Islet of Langerhans (tissue), 1 donor: ENCODE measurements at regions not wholly inside any gene's neighbourhood (a gene's known extent, or its start where the extent isn't known, plus 50 kb on each side); places are given as distances from the start of the nearest gene placed in this dataset.

Source experiments
- FAIRE-seq: peaks from one replicate; lab custom pipeline; 2011; peaks lifted over from hg19 to GRCh38; lab: Jason Lieb, UNC

DNA sequence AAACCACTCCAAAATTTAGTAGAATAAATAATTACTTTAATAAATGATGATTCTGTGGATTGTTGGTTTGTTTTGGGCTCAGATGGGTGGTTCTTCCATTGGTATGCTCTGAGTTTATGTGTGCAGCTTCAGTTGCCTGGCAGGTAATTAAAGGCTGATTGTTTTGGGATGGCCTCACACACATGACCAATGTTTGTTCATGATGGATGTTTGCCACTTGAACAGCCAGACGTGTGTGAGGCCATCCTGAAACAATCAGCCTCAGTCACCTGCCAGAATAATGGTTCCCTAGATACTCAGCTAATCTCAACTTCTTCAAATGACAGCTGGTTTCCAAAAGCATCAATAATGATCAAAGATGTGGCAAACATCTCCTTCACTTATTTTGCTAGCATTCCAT is 352.5 kb upstream of the GULP1 start:
- FAIRE-seq: no peak

DNA sequence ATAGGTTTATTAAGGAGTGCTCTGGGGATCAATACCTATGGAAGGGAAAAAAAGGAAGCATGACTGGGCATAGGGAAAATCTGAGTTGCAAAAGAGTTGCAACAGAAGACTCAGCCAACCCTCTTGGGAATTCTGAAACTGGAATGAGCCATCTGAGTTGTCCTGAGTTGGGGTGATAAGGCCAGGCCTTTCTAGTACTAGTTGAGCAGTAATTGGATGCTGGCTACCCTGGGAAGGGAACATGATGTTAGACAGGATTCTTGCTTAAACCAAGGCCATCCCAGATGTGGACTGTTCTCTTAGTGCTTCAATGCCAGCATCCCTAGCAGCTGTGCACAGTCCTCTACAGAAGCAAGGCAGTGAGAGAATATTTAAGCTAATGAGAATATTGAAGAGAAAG is 348.8 kb upstream of the GULP1 start:
- no peak for FAIRE-seq

DNA sequence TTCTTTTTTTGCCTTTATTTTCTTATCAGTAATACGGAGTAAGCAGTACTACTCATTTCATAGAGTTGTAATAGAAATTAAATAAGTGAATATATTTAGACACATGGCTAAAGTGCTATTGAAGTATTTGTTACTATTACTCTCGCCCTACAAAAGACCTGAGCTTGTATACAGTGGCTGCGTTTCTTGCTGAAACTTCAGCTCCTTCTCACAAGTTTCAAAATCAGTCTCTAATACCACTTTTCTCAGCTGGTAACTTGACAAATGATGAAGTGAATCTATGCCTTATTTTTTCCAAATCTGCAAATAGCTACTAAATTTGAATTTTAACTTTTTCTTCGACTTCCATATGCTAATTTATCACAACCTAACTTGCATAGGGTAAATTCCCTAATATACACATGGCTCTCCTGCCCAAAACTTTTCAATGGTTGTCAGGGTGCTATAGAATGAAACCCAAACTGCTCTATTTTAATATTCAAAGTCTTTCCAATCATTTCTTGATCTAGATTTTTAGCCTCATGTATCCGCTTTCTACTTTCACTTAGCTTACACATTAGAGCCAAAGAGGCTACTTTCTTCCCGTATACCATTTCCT is 347.8 kb upstream of the GULP1 start:
- FAIRE-seq: no peak

DNA sequence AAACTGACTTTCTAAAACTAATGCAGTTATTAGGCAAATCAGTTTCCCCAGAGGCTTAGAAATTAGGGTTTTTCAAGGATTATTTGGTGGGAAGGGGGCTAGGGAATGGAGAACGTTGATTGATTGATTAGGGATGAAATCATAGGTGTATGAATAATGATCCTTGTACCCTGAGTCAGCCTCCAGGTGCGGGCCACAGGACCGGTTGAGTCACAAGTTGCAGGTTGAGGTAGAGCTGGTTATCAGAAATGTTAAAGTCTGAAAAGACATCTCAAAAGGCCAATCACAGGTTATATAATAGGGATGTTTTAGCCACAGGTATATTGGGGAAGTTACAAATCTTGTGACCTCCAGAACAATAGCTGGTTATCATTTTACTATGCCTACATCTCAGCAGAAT is 341.8 kb upstream of the GULP1 start:
- no peak for FAIRE-seq

DNA sequence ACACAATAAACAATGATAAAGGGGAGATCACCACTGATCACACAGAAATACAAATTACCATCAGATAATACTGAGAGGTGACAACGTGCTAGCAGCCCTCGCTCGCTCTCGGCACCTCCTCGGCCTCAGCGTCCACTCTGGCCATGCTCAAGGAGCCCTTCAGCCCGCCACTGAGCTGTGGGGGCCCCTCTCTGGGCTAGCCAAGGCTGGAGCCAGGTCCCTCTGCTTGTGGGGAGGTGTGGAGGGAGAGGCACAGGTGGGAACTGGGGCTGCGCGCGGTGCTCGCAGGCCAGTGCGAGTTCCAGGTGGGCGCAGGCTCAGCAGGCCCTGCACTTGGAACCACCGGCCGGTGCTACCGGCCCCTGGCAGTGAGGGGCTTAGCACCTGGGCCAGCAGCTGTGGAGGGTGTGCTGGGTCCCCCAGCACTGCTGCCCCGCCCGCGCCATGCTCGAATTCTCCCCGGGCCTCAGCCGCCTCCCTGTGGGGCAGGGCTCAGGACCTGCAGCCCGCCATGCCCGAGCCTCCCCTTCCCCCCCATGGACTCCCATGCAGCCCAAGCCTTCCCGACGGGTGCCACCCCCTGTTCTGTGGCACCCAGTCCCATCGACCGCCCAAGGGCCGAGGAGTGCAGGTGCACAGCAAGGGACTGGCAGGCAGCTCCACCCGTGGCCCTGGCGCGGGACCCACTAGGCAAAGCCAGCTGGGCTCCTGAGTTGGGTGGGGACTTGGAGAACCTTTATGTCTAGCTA is 340.0 kb upstream of the GULP1 start:
- FAIRE-seq: no peak

DNA sequence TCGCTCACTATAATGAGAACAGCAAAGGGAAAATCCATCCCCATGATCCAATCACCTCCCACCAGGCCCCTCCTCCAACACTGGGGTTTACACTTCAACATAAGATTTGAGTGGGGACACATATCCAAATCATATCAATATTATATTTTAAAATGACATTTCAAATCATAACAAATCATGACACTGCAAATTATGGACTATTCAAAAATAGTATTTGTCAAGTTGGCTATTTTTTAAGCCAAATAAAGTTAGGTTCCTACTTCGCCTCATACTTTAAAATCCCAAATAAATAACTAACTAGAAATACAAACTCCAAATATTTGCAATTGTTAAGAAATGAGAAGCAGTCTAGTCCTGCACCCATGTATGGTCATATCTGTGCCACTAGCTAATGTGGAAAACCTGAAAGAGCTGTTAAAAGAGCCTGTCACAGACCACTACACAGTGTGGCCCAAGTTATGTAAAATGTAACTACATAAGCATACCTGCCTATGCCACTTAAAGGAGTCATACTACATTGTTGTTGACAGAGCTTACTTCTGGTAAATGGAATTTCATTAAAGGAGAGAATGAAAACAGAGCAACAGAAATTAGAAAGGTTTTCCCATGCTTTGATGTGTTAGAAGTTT is 334.7 kb upstream of the GULP1 start:
- FAIRE-seq: no peak

DNA sequence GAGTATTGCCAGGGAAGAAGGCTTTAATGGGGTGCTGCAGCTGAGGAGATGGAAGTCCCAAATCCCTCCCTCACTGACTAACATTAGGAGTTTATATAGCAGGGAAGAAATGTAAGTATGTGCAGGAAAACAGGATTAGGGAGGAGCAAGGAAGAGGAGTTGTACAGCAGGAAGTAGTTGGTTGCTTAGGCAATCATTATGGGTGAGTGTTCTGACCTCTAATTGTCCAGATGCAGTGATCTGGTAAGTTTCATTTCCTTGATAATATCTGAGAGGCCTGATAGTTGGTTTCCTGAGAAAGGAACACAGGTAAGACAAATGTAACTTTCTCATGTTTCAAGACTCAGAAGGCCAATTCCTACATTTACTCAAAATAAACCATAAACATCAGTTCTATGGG is 331.9 kb upstream of the GULP1 start:
- no peak for FAIRE-seq

DNA sequence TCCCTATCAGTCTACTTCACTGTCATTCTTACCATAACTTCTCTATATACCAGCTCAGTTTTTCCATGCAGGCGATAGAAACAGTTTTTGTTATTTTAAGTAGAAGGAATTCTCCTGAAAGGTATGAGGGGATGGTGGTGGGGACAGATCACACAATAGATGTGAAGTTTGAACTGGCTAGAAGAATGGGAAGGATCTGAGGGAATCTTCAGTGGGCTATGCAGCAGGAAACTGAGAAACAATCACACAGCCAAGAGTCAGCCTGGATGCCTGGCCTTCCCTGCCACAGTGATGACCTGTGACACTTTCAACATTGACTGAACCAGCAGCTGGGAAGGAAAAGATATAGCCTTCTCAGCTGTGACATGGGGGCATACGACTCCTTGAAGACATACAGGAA is 329.1 kb upstream of the GULP1 start:
- FAIRE-seq: no peak

DNA sequence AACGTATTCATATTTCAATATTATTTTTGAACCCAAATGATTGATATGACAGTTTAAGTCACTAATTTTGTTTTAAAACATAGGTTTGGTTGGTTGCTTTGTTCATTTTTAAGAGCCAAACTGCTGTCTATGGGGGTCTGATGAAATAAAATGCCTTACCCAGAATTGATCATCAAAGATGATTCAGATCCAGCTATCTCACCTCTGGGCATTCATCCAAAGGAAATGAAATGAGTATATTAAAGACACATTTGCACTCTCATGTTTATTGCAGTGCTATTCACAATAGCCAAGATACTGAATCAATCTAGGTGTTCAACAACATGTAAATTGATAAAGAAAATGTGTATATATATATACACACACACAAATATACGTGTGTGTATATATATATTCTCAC is 326.9 kb upstream of the GULP1 start:
- FAIRE-seq: no peak

DNA sequence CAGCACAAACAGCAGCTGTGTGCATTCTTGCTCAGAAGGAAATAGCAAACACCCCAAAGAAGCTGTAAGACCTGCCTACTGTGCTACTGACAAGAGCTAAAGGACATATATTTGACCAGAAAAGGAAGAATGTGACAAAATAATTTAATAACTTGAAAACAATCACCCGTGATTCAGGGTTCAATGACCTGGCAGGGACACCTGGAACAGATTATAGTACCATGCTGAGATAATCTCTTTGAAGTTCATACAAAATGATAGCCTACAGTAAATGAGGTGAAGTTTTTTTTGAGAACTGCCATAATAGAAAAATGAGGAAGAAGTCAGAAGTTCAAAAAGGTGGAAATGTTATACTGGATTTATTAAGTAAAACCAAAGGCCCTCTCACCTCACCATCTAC is 324.8 kb upstream of the GULP1 start:
- no peak for FAIRE-seq

DNA sequence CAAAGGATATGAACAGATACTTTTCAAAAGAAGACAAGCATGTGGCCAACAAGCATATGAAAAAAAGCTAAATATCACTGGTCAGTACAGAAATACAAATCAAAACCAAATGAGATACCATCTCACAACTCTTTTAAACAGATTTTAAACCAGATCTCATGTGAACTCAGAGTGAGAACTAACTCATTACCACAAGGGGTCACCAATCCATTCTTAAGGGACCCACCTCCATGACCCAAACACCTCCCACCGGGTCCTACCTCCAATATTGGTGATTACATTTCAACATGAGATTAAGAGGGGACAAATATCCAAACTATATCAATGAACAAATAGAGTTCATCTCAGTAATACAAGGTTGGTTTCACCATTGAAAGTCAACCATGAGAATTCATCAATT is 319.8 kb upstream of the GULP1 start:
- FAIRE-seq: no peak

DNA sequence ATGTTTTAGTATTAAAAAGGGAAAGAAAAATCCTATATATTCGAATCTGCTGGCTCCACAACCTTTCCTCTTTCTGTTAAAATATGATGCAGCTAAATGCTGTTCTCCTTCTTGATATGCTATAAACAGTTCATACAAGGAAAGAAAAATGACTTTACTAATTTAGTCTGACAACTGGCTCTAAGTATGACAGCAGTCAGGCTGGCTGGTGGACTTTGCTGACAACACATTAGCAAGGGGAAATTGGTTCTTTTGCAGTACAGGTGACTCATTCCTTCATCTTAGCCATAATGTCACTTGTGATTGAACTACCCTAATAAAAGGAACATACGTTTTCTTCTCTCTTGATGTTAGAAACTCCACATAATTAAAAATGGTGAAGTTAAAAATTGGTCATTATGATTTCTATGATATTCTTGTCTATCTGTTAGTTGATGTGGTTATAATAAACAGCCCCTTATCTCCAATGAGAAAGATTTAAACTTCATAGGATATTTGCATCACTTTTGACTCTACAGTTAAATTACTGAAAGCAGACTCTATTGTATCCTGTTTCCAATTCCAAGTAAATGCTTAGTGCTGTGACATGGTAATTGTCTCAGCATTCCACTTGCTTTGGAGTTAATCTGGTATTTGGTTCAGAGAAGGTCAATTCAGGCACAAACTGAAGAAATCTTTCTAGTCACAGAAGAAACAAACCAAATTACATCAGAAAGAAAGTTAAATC is 315.3 kb upstream of the GULP1 start:
- no peak for FAIRE-seq

DNA sequence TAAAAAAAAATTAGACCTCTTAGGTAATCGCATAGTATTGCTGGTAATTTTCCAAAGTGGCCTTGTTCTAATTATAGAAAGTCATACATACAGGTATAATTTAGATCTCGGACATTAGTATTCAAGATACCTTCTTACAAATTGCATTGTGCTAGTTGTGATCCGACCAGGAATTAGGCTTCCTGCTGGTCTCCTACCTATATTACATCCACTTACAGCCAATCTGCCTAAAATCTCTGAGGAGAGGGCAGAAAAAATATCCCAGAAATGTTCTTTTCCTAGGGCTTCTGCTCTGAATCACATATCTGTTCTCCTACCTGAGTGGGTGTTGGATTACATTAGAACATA is 314.7 kb upstream of the GULP1 start:
- FAIRE-seq: no peak

DNA sequence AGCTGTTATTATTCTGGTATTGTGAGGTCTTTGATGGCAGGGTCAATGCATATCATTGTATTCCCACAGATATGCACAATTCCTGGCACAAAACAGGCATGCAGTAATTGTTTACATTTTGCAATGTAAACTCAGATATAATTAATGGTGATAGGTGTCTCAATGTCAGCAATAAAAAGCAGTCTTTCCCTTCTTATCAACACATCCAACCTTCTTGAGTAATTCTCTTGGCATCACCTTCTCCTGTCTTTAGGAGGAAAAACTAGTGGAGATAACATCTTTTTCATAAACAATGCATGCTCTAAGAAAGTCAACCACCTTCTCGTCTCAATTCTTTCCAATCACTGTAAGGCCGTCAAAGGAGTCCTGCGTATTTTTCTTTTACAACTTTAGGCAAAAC is 313.3 kb upstream of the GULP1 start:
- FAIRE-seq: no peak

DNA sequence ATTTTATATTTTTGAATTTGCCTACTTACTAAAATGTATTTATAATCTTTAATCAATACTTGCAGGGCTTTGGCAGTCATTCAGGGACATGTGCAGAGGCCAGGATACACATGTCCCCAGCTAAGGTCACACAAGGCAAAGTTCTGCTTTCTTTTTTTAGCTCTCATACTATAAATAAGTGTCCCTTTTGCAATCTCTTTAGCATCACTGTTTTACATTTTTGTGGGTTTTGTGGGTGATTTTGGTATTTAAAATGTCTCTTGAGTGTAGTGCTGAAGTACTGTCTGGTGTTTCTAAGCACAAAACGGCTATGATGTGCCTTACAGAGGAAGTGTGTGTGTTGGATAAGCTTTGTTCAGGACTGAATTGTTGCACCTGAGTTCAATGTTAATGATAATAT is 309.0 kb upstream of the GULP1 start:
- FAIRE-seq: no peak

DNA sequence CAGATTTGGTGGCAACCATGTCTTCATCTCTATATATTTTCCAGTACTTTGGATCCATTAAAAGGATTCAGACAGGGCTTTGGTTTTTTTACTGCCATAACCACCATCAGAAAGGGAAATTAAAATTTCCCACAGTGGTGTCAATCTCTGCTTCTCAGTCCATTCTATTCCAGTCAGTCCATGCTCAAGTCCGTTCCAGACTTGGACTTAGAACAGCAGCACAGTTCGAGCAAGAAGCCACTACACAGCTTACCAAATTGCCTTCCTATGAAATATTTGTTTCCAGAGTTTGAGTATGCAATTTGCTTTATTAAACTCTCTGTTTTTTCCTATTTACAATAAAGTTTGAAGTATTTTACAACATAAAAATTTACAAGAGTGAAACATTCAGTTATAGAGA is 306.5 kb upstream of the GULP1 start:
- FAIRE-seq: no peak

DNA sequence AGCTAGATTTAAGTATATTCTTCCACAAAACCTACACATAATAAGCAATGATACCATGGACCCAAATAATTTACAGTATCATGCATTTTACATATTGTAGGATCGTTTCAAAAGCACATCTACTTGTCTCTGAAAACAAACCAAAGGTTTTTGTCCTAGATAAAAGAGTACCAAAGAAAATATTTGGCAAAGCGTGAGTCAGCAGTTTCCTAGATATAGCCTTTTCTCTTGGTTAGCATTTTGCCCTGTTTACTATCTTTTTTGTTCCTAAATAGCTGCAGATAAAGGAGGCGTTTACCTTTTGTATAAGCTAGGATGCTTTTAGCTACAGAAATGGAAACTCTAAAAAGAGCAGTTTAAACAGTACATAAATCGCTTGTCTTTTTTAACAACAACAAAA is 305.8 kb upstream of the GULP1 start:
- FAIRE-seq: no peak

DNA sequence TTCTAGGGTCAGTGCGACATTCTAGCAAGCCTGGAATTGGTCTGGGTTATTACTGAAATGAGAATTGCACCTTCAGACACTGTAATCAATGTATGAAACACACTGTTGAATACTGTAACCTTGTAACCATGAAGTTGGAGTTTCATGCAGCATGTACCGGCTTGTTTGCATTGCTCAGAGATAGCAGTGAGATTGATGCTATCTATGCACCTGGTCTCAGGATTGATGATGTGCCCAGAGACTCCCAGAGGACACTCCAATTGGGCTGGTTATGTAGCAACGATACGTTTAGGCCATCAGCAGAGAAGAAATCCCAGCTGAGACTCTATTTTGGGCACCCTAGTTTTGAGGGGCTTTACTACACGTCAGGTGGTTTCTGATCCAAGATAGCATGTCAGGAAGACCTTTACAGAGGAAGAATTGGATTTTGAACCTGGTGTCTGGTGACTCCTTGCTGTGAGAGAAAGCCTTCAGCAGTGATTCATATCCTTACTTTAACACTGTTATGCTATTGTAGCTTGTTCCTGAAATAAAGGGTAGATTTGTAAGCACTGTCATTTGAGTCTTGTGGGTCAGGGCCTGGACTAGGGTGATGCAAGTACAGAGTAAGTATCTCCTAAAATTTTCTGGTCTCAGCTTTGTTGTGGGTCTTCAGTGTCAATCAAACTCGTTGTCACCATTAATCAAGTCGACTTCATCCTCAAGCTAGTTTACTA is 305.1 kb upstream of the GULP1 start:
- FAIRE-seq: no peak

DNA sequence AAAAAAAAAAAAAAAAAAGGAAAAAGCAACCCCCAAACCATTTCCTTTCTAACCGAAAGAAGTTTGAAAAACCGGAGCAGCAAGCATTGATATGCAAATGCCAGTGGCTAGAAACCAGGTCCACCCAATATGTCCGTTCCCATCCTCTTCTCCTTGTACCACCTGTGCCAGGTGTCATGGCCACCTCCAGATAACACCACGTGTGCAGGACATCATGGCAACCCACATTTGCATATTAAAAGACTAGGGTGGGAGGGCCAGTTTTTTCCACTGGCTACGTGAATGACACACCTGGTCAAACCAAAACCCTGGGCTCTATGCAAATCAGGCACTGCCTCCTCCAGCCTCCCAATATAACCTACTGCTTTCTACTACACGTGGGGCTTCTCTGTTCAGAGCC is 303.3 kb upstream of the GULP1 start:
- no peak for FAIRE-seq

DNA sequence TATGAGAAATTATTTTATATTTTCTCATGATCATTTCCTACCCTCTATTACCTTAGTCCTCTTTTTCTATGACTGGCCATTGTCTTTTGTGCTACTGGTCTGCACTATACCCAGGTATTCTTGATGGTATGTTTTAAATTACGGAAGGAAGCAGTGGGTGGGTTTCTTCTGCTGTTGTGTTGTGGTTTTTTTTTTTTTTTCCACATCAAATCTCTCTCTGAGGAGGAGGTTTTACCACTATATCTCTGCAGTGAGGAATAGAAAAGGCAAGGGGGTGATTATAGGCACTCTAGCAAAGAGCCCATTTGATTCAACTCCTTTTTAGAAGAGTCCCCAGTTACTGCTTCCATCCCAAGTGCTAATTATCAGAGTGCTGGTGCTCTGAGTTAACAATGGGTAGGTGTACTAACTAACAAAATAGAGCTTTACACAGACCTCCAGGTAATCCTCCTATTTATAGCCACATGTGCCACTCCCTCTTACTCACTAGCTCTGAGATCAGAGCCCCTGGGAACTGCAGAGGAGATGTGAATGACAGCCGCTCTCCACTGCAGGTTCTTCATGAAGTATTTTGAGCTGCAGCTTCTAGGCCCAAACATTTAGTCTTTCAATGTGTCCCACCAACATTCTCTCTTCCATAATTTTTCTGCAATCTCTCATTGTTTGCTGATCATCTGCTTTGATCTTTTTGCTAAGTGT is 301.6 kb upstream of the GULP1 start:
- FAIRE-seq: no peak

DNA sequence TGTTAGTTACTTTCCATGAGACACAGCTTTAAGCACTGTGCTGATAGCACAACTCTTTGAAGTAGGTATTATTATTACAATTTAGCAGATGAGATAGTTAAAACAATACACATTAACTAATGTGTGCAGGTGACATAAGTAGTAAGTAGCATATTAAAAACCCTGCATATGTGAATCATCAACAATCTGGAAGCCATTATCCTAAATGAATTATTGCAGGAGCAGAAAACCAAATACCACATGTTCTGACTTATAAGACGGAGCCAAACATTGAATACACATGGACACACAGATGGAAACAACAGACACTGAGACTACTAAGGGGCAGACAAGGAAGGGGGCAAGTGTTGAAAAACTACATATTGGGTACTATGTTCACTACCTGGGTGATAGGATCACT is 300.3 kb upstream of the GULP1 start:
- no peak for FAIRE-seq
